ENCODE measurements at regions not wholly inside any gene's neighbourhood (a gene's known extent, or its start where the extent isn't known, plus 50 kb on each side); places are given as distances from the start of the nearest gene placed in this dataset.

DNA sequence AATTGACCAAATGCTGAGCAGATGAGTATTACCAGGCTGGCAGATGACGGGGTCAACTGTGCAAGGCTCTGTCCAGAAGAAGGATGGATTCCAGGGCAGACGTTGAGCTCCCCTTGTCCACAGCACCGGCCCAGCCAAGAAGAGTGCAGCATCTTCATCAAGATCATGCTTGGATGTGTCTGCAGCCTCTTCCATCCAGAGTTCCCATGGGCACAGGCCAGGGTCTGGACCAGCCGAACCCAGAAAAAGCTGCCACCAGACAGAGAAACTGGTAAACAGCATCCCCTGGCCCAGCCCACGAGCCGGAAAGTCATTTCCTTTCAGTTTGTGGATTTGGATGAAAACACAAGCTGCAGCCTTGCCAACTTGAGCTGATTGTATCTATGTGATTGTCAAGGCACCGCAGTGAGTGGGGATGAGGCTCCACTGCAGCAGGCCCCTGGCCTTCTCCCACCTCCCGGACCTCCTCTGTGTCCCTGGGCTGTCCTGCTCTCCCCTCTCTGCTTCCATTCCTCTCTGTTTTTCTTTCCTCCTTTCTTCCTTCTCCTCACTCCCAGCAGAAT is 321.8 kb downstream of the TCERG1L start:
- DNase-seq, result no peak

DNA sequence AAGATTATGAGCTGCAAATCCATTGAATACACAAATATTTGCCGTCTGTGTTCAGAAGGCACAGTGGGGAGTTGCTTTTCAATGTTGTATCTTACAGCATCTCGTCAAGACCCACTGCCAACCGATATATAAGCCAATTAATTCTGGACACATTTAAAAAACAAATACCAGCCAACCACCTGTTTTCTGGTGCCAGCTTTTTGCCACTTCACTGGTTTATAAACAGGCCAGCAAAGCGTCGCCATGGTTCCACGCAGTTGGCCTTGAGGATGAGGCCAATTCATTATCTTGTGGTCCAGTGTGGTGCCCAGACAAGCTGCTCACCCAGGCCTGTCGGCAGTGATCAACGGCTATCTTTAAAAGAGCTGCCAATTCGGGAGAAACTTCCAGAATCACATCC is 321.0 kb downstream of the TCERG1L start:
- DNase-seq, result no peak

DNA sequence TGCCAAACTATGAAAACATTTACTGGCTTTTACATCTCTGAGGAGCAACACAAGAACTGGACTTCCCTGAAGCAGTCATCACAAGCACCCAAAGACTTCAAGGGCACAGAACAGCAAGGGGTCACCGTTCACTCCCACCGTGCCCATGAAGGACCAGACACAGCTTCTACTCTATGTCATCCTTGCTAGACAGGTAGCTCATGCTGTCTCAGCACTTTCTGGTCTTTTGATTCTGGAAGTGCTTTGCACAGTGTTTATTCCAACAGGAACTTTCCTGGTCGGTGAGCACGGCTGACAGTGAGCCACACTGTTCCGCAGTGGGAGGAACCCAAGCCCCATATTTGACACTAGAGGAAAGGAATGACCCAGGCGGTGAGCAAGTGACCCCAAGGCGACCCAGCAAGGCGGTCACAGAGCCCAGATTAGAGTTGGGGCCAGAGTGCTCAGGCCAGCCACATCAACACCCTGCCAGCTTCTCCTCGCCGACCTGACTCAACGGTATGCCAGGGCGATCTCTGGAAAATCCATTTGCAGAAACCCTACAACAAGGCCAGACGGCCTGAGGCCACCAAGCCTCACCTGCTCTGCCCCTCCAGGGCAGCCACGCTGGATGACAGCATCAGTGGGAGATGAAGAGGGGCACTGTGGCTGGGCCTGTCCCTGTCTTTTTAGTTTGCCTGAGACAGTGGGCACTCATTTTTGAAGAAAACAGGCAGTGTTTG is 318.6 kb downstream of the TCERG1L start:
- DNase-seq, result no peak

DNA sequence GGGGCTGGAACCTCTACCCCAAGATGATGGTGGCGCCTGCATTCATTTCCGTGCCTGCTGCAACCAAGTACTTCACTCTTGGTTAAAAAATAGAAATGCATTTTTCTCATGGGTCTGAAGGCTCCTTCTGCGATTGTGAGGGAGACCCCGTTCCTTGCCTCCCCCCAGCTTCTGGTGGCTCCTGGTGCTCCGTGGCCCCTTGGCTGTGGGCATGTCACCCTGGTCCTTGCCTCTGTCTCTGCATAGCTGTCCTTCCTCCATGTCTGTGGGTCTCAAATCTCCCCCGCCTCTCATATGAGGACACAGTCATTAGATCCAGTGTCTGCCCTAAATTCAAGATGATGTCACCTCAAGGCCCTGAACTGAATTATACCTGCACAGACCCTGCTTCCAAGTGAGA is 317.9 kb downstream of the TCERG1L start:
- DNase-seq, result no peak

DNA sequence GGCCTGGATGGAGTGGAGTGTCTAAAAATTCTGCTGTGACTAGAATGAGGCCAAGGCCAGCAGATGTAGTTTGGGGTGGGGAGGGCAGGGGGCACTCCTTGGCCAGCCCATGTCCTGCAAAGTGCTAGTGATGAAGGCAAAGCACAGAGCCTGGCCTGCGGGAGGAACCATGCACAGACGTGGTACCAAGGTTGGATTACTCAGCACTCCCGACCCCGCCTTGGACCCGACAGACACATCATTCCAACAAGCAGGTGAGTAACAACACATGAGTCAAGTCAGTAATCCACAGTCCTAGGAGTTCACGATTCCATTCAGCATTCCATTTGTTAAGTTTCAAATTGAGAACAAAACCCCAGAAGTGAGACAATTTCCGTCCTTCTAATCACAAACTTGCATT is 317.3 kb downstream of the TCERG1L start:
- no peak for DNase-seq

DNA sequence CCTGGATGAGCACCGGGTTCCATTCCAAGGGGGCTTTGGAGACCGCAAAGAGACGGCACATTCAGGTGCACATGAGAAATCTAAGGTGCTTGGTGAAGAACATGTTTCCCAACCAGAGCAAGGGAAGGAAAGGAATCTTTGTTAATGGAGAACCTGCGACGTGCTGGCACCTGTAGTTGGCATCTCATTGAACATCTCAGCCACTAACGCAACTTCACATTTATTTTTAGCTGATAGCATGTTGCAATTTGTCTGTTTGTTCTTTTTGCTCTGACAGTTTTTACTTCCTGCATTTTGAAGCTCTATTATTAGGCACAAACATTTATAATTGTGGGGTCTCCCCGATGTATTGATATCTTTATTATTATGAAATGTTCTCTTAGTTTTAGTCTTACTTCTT is 316.7 kb downstream of the TCERG1L start:
- no peak for DNase-seq

DNA sequence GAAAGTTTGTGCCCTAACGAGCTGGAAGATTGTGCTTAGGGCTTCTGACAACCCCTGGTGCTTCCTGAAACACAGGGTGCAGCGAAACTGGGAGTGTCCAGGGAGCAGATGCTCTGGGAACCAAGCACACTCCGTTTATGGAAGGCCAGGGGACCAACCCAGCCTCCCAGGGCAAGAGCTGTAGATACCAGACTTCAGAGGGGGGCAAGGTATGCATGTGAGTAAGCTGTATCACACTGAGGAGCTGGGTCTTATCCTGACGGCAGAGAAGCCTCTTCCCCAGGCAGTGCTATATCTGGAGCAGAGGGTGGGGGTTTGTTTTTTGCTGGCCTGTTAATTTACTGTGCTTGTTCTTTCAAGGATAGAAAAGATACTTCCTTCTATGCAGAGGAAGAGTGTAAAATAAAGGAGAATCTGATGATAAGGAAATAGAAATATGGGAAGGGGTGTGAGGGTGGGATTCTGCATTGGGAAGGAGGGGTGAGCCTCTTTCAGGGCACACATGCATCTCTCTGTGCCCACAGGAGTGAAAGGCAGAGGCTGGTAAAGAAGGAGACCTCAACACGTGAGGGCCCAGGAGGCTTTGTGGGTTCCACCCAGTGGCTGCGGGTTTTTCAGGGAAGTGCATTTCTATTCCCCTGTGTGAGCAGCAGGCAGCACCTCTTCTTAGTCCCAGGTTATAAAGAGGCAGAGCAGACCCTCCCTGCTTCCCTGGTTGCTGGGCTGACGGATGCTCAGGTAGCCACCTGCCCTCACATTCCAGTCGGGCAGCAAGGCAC is 314.1 kb downstream of the TCERG1L start:
- DNase-seq, result no peak

DNA sequence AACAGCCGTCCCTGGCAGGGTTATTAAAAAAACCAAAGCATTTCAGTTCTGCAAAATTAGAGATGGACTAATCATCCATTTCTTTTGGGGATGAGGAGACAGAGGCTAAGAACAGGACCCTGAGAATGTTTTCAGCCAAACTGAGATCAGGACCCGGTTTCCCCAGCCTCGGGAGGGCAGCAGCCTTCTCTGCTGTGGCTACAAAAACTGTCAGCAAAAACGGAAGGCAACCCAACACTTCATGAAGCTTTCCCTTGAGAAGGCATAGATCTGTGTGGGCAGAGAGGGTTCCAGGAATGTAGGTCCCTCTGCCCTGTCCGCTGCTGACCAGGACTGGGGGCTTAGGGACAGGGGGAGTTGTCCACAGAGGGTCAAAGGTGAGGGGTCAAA is 313.5 kb downstream of the TCERG1L start:
- no peak for DNase-seq

DNA sequence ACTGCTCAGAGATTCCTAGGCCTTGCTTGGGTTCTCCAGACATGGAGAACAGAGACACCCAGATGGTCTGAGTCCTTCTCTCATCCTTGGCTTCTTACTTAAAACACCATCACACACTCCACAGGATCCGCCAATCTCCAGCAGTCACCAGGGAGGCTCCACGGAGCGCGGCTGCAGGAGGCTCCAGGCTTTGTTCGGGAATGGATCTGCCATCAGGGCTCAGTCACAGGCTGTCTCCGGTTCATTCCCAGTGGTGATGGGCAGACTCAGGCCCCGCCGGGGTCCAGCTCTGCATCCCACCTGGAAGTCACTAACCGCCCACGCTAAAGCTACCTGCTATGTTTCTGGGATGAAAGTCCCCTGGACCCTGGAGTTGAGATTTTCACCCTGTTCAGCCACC is 312.9 kb downstream of the TCERG1L start:
- no peak for DNase-seq

DNA sequence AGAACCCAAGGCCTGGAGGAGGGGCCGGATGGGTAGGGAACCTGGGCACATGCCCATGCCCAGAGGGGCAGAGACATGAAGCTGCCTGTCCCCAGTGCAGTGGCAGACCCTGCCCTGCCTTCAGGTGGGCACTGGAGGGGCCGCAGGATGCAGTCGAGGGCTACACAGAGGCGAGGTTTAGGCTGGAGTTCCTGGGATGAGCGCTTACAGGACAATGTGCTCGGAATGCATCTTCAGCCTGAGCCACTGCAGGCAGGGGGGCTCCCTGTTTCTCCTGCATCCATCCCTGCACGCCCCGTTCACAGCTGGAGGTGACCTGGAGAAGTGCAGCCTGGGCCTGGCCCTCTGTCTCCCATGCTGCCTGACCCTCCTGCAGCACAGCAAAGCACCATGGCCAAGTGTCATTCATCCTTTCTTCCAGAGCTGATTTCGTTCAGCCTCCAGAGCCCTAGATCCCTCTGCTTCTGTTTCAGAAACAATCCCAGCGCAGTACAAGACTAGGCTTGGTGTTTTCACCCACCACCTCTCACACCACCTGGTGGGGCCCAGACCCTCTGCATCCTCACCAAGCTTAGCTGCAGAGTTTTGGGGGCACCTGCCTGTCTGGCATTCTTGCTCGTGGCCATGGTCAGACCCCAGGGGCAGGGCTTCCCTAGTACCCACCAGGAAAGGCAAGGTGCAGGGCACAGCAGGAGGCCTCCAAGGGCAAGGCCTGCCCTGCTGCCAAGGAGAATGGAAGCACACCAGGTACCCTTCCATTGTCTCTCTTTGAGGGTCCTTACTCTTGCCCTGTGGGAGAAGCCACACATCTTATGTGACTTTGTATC is 311.9 kb downstream of the TCERG1L start:
- DNase-seq, result no peak

DNA sequence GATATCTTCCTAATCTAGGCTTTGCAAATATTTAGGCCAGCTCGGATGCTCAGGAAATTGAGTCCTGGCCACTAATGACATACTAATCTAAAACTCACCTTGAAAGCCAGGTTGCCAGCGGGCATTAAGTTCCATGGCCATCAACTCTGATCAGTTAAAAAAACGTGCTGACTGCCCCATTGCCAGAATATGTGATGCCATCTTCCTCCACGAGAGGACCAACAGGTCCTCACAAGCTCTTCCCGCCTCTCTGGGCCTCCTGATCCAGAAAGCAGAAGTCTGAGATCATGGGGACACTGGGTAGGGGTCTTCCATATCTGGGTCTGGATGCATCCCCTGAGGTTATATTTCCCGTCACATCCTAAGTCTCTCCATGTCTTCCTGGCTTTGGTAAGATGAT is 311.3 kb downstream of the TCERG1L start:
- DNase-seq, result no peak

DNA sequence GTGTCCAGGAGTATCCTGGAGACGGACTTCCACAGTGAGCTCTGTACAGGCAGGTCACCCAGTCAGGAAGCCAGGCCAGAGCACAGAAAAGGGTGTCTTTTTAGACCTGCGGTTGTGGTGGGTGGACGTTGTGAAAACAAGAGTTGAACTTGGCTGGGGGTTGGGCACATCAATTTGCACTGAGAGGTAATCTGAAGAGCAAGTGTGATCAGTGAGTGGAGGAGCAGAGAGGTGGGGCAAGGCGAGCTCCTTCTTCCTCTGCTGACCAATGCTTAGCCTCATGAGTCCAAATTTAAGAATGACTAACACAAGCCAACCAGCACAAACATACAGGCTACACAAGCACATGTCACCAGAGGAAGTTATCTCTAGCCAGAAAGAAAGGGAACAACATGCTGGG is 310.8 kb downstream of the TCERG1L start:
- DNase-seq, result no peak

DNA sequence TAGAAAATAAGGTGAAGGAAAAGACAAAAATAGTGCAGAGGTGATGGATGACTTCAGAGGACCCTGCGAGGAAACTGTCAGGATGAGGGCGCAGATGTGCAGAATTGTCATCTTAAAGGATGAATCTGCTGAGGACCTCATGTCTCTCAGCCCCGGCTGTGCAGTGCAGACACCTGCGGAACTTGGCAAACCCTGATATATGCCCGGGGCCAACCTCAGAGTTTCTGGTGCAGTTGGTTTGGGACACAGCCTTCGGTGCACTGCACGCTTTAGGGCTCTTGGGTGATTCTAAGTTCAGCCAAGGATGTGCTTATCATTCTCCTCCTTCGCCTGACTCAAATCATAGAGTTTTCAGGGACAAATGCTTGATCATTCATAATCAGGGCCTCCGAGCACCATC is 310.1 kb downstream of the TCERG1L start:
- DNase-seq, result no peak

DNA sequence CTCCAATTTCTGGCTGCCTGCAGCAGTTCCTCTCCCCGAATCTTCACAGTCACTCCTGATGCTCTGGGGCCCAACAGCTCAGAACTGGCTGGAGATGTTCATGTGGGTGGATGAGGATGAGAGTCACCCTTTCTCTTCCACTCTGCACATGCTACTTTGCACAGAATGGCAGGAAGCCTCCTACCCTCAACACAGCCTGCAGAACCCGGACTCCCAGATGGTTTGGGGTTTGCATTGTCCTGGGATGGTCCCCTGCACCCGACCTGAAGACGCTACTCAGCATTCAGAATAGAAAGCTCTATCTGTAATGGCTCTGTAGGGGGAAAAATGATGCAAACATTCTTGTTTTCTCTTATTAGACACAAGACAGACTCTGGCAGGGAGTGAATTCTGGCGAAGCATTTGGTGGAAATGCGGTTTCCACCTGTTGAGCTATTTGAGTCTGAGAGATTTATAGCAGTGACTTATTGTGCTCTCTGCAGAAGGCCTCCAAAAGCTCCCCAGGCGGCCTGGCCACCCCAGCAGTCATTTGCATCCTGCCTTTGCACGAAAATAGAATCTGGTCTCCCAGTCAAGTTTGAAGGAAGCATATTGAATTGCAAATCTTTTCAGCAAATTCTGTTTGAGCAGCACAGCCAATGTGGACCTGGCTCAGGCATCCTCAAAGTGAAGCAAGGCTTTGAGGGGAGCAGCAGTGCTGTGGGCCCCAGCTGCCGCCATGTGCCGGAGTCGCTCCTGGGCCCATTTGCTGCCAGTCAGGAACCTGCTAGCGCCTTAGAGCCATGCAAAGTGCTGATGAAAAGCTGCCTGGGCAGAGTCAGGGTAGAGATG is 309.3 kb downstream of the TCERG1L start:
- DNase-seq, result no peak

DNA sequence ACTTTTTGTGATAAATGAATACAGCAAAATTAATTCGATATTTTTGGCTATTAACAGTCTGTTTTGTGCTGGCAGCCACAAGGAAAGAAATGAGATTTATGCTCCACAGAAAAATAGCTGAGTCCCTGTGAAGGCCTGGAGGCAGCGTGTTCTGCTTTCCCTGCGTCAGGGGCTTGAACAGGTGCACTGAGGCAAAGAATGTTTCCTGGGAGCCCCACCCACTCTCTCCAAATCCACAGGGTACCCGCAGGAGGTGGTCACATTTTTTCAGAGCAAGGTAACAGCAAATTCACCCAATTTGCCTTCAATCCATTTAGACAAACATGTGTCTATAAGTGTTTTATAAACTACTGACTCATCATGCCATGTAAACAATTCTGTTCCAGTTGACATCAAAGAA is 308.1 kb downstream of the TCERG1L start:
- DNase-seq, result no peak

DNA sequence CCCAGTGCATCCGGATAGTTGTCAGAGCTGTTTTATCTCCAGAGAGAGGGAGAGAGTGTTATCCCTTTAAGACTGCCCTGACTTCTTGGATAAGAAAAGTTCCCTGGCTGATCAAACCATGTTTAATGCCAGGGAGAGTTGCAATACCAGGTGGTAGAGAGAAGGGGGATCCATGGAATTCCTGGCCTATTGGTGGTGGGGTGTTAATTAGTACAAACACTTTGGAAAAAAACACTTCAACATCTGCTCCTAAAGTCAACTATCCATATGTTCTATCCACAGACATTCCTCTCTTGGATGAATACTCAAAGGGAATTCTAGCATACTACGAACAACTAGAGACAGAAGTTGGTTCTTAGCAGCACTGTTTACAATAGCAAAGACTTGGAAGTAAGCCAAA is 307.2 kb downstream of the TCERG1L start:
- DNase-seq, result no peak

DNA sequence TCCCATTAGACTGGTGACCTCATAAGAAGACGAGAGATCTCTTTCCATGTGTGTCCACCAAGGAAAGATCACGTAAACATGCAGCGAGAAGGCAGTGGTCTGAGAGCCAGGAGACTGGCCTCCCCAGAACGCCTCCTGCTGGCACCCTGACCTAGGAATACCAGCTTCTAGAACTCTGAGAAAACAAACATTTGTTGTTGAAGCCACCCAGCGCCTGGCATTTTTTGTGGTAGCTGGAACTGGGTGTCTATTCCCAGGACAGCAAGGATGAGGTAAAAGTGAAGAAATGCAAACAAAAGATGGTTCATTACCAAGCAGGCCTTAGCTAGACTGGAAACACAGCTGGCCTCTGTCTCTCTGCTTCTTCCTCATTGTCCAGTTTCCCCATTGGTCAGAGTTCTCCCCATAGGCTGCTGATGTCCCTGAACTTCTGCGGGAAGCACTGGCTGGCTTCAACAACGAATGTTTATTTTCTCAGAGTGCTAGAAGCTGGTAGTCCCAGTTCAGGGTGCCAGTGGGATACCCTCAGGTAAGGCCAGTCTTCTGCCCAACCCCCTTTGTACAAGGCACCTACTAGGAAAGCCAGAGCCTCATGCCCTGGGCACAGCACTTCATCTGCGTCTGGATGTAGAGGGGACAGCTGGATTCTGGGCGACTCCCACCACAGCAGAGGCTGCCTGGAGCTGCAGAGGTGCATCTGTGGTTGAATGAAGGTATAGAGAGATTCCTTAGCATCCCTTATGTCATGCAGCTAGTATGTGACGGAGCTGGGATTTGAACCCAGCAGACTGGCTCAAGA is 304.9 kb downstream of the TCERG1L start:
- no peak for DNase-seq

DNA sequence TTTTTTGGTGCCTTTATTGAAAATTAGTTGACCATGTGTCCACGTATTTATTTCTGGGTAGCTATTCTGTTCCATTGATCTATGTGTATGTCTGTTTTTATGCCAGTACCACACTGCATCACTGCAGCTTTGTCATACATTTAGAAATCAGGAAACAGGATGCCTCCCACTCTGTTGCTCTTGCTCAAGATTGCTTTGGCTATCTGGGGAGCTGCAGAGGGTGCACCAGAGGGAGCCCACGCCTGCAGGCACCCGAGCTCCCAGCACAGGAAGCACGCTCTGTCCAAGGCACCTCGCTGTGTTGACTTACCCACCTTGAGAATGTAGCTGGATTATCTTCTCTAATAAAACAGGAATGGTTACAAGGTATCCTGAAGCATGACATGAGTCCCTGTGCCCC is 301.7 kb downstream of the TCERG1L start:
- no peak for DNase-seq

DNA sequence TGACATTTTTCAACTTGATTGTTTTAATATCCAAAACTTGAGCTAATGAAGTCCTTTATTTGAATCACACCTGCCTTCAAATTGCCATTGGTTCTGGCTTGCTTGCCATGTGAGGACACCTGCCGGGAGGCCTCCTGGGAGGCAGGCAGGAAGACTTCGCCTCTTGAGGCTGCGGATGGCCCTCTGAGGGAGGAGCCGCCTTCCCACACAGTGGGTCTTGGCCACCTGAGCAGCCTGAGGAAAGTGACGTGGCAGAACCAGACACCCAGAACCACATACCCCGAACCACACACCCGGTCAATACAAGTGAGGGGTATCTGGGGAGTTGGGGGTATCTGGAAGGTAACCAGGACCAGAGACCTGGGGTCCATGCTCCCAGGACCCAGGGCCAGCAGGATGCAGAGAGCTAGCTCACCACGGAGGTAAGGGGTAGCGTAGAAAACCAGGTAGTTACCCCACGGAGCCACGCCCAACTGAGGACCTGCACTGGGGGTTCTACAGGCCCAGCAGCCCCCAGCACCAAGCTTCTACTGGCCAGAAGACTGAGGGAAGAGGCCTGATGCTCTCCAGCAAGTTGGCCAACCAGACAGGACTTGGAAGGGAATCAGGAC is 300.5 kb downstream of the TCERG1L start:
- no peak for DNase-seq

DNA sequence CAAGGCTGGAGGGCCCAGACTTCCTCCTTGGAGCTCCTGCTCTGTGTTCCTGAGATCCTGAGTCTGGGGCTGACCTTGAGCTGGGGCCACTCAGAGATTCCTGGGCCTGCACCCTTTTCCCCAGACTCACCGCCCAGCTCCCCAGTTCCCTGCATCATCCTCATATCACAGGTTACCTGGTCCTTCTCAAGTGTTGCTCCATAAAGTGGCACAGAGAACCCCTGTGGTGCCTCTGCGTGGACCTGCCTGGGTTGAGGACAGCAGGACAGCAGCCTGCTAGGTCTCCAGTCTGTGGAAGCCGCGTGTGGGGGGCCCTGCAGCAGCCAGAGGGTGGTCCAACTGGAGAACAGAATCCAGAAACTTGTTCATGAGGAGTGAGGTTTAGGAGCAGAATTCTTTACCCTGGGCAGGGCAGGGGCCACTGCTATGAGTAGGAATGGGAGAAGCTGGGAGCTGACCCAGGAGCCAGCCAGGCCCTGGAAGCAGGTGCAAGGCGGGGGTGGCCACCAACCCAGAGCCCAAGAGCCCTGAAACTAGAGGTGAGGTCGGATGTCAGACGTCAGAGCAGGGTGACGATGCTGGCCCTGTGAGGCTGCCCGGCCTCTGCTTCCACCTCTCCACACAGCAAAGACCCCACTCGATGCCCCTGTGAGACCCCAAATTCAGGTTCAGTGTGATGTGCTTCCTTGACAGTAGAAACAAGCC is 299.4 kb downstream of the TCERG1L start:
- DNase-seq, result no peak

DNA sequence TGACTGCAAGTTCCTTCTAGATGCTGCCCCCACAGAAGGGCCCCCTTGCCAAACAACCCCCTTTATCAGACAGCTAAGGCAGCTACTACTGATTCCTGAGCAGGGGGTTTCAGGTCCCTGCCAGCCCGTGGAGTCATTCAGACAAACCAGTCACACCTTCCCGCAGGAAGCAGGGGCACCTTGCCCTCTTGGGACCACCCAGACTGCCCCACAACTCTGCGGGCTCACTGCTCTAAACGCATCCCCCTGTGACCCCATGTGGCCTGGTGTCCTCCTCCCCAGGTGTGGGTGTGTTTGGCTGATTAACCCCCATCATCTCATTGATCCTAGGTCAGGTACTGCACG is 298.9 kb downstream of the TCERG1L start:
- no peak for DNase-seq
